H1 (cell line): ENCODE measurements at regions not wholly inside any gene's neighbourhood (a gene's known extent, or its start where the extent isn't known, plus 50 kb on each side); places are given as distances from the start of the nearest gene placed in this dataset.

ENCODE experiments used
- CTCF ChIA-PET: fragments of 300-600 bp; sonication (Branson Sonifier 250); formaldehyde crosslinking; loops from one replicate; lab custom pipeline; 2021; ENCODE audit not compliant: partially characterized antibody; lab: Charles Lee
- POLR2A ChIA-PET: fragments of 300-600 bp; sonication (Branson Sonifier 250); formaldehyde crosslinking; loops from one replicate; lab custom pipeline; 2021; ENCODE audit warnings: inconsistent platforms; ENCODE audit not compliant: partially characterized antibody; lab: Charles Lee
- DNase-seq, 2 experiments: peaks; one replicate each; pipeline versions ENCODE4 v3.0.0 to v3.0.0-alpha.2; 2010 to 2022; ENCODE audit warnings: low spot score in 2 of 2, low read depth in 1 of 2, mixed read lengths in 1 of 2
- FAIRE-seq: peaks from 2 replicates; lab custom pipeline; 2011; peaks lifted over from hg19 to GRCh38; lab: Jason Lieb, UNC
- H2AFZ ChIP-seq: 2 replicates; pipeline ENCODE4 v1.8.1; 2012; ENCODE audit warnings: low read length, inconsistent platforms
- H2AK5ac ChIP-seq: 2 replicates; pipeline ENCODE4 v1.6.1; 2013; ENCODE audit warnings: low read depth, low read length
- H2BK120ac ChIP-seq: replicated peaks from 2 replicates; pipeline ENCODE3; 2013; ENCODE audit warnings: low read depth, low read length, inconsistent platforms
- H2BK12ac ChIP-seq: 2 replicates; pipeline ENCODE4 v1.6.1; 2013; ENCODE audit warnings: low read depth, low read length
- H2BK15ac ChIP-seq: 2 replicates; pipeline ENCODE4 v1.6.1; 2013; ENCODE audit warnings: low read length
- H2BK20ac ChIP-seq: 2 replicates; pipeline ENCODE4 v1.6.1; 2013; ENCODE audit warnings: low read length
- H2BK5ac ChIP-seq: 2 replicates; pipeline ENCODE4 v1.6.1; 2013; ENCODE audit warnings: low read depth, low read length
- H3K14ac ChIP-seq: 2 replicates; pipeline ENCODE4 v1.6.1; 2013; ENCODE audit warnings: inconsistent platforms; ENCODE audit not compliant: insufficient read length
- H3K18ac ChIP-seq: 2 replicates; pipeline ENCODE4 v1.6.1; 2013; ENCODE audit warnings: low read length; ENCODE audit errors: extremely low read depth
- H3K23ac ChIP-seq: 2 replicates; pipeline ENCODE4 v1.6.1; 2013; ENCODE audit warnings: inconsistent platforms; ENCODE audit not compliant: insufficient read length
- H3K23me2 ChIP-seq: 2 replicates; pipeline ENCODE4 v1.6.1; 2013; ENCODE audit warnings: low read depth, low read length
- H3K27ac ChIP-seq: 2 replicates; pipeline ENCODE4 v1.6.1; 2011; ENCODE audit warnings: low read depth, low read length, inconsistent platforms
- H3K27me3 ChIP-seq, 4 experiments: replicated peaks in 1 of 4; 1 replicate in 1 of 4; 2 replicates in 3 of 4; pipeline versions ENCODE4 v1.6.1 to v1.8.1; 2011 to 2013; ENCODE audit warnings: low read length in 3 of 4, mild to moderate bottlenecking in 3 of 4, inconsistent platforms in 2 of 4, mixed read lengths in 2 of 4, moderate library complexity in 1 of 4; ENCODE audit not compliant: control insufficient read depth in 3 of 4, insufficient read depth in 3 of 4; ENCODE audit errors: extremely low read depth in 1 of 4
- H3K36me3 ChIP-seq, 4 experiments: 2 replicates each; pipeline versions ENCODE4 v1.6.1 to v1.8.1; 2011 to 2013; ENCODE audit warnings: mild to moderate bottlenecking in 4 of 4, low read length in 3 of 4, moderate library complexity in 2 of 4, control low read depth in 1 of 4, inconsistent platforms in 1 of 4; ENCODE audit not compliant: insufficient read depth in 4 of 4, control insufficient read depth in 2 of 4
- H3K4ac ChIP-seq: replicated peaks from 2 replicates; pipeline ENCODE3; 2013; ENCODE audit warnings: low read length, low read depth, mixed read lengths, inconsistent platforms; ENCODE audit not compliant: insufficient read length
- H3K4me1 ChIP-seq, 4 experiments: replicated peaks in 1 of 4; 1 replicate in 1 of 4; 2 replicates in 3 of 4; pipeline versions ENCODE4 v1.6.1 to v1.8.1; 2011 to 2013; ENCODE audit warnings: low read length in 3 of 4, inconsistent platforms in 2 of 4, mixed read lengths in 1 of 4; ENCODE audit not compliant: insufficient read depth in 4 of 4, control insufficient read depth in 3 of 4
- H3K4me2 ChIP-seq, 2 experiments: 2 replicates each; pipeline versions ENCODE4 v1.6.1 to v1.8.1; 2011 to 2013; ENCODE audit warnings: low read depth in 2 of 2, low read length in 2 of 2, control low read depth in 1 of 2, inconsistent platforms in 1 of 2, mild to moderate bottlenecking in 1 of 2; ENCODE audit not compliant: insufficient read depth in 1 of 2
- H3K4me3 ChIP-seq, 4 experiments: fragments of 200-600, 300-600 bp in 1 of 4; sonication (generic), shearing (Covaris generic), sonication (Bioruptor Twin) in 1 of 4; 2 replicates each; pipeline versions ENCODE4 v1.5.1 to v1.8.1; 2011 to 2016; ENCODE audit warnings: low read length in 4 of 4, low read depth in 3 of 4, control low read depth in 2 of 4, inconsistent platforms in 2 of 4, mild to moderate bottlenecking in 2 of 4, mixed read lengths in 1 of 4, moderate library complexity in 1 of 4; ENCODE audit not compliant: insufficient read depth in 2 of 4; ENCODE audit errors: extremely low read depth in 1 of 4
- H3K56ac ChIP-seq: replicated peaks from 2 replicates; pipeline ENCODE3; 2013; ENCODE audit warnings: low read depth, mild to moderate bottlenecking, mixed read lengths, low read length, inconsistent platforms; ENCODE audit not compliant: insufficient read length
- H3K79me1 ChIP-seq: 2 replicates; pipeline ENCODE4 v1.6.1; 2013; ENCODE audit warnings: low read depth, low read length, control low read depth
- H3K79me2 ChIP-seq, 2 experiments: 2 replicates each; pipeline versions ENCODE4 v1.6.1 to v1.8.1; 2012 to 2013; ENCODE audit warnings: low read length in 2 of 2, mild to moderate bottlenecking in 2 of 2, inconsistent platforms in 1 of 2; ENCODE audit not compliant: insufficient read depth in 2 of 2, control insufficient read depth in 1 of 2
- H3K9ac ChIP-seq, 4 experiments: replicated peaks in 1 of 4; 1 replicate in 1 of 4; 2 replicates in 3 of 4; pipeline versions ENCODE4 v1.6.1 to v1.8.1; 2011 to 2013; ENCODE audit warnings: low read depth in 3 of 4, low read length in 3 of 4, control low read depth in 2 of 4, mild to moderate bottlenecking in 2 of 4, moderate library complexity in 2 of 4, inconsistent platforms in 1 of 4; ENCODE audit errors: extremely low read depth in 1 of 4
- H3K9me3 ChIP-seq, 2 experiments: 2 replicates each; pipeline versions ENCODE4 v1.6.1 to v1.8.1; 2012 to 2013; ENCODE audit warnings: mild to moderate bottlenecking in 2 of 2, moderate library complexity in 2 of 2, control low read depth in 1 of 2, inconsistent platforms in 1 of 2, low read depth in 1 of 2, low read length in 1 of 2, mixed read lengths in 1 of 2; ENCODE audit not compliant: insufficient read depth in 2 of 2
- H4K20me1 ChIP-seq, 2 experiments: replicated peaks in 1 of 2; 2 replicates each; pipeline versions ENCODE3 to v1.8.1; 2011 to 2013; ENCODE audit warnings: inconsistent platforms in 2 of 2, low read length in 2 of 2, mild to moderate bottlenecking in 1 of 2; ENCODE audit not compliant: insufficient read depth in 2 of 2, control insufficient read depth in 1 of 2
- H4K5ac ChIP-seq: 2 replicates; pipeline ENCODE4 v1.6.1; 2013; ENCODE audit warnings: low read length, low read depth, mixed read lengths, inconsistent platforms; ENCODE audit not compliant: insufficient read length
- H4K8ac ChIP-seq: 2 replicates; pipeline ENCODE4 v1.8.0; 2013; ENCODE audit warnings: mild to moderate bottlenecking, moderate library complexity, low read length, inconsistent platforms; ENCODE audit not compliant: insufficient read depth; ENCODE audit errors: extremely low read depth
- H4K91ac ChIP-seq: replicated peaks from 2 replicates; pipeline ENCODE3; 2013; ENCODE audit warnings: low read length, mixed read lengths, inconsistent platforms; ENCODE audit not compliant: insufficient read length
- BACH1 ChIP-seq: IDR thresholded peaks from 2 replicates; pipeline ENCODE4 v1.6.1; 2012; ENCODE audit warnings: low read length, improper control_type of control experiment
- CHD1 ChIP-seq: IDR thresholded peaks from 2 replicates; pipeline ENCODE4 v1.6.1; 2012; ENCODE audit warnings: low read depth, low read length, improper control_type of control experiment
- TCF12 ChIP-seq: IDR thresholded peaks from 2 replicates; pipeline ENCODE4 v1.6.1; 2011; ENCODE audit warnings: low read depth, mild to moderate bottlenecking, low read length
- WGBS, 2 experiments: shearing (Covaris generic) in 1 of 2; methylation state at CpG; one replicate each; pipeline versions ENCODE4 v1.1.6 to v1.1.7; 2013 to 2015; ENCODE audit warnings: low lambda C conversion rate in 2 of 2, mixed read lengths in 2 of 2, inconsistent platforms in 1 of 2, low coverage in 1 of 2, missing lambda C conversion rate in 1 of 2; ENCODE audit not compliant: insufficient replicate concordance in 2 of 2, insufficient coverage in 1 of 2, insufficient read length in 1 of 2; ENCODE audit errors: extremely low coverage in 1 of 2, missing lambda C conversion rate in 1 of 2; 5-methylcytosine and 5-hydroxymethylcytosine counted together

DNA sequence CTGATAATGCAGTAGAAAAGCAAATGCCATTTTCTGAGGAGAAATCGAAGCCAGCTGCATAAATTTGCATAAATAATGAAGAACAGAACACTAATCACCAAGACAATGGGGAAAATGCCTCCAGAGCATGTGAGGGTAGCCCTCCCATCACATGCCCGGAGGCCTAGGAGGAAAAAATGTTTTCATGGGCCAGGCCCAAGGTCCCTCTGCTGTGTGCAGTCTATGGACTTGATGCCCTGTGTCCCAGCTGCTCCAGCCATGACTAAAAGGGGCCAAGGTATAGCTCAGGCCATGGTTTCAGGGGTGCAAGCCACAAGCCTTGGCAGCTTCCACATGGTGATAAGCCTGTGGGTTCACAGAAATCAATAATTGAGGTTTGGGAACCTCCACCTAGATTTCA is 164.1 kb downstream of the HAO1 start:
- Histone ChIP-seq H4K5ac (no peak overlapping the region), H2AFZ (no peak overlapping the region), H3K9me3 (peaks cover 9 to 13% of the 10 kb centered on the region in 2 experiments; a peak in 3 of 4 replicates), H2BK15ac (no peak overlapping the region), H3K23me2 (no peaks in the 10 kb centered on the region; the same call in 1 of the 2 replicates), H2BK120ac (no peak overlapping the region), H3K14ac (no peak overlapping the region), H3K4me2 (no peak overlapping the region), H3K9ac (no peak overlapping the region), H3K4me1 (no peaks in the 10 kb centered on the region; a peak in 1 of 7 replicates), H3K79me2 (no peaks in the 10 kb centered on the region), H3K79me1 (no peaks in the 10 kb centered on the region), H4K91ac (no peak overlapping the region), H4K8ac (no peak overlapping the region), H3K23ac (no peak overlapping the region), H3K4me3 (no peak overlapping the region), H2AK5ac (no peak overlapping the region), H4K20me1 (no peaks in the 10 kb centered on the region), H3K27me3 (no peaks in the 10 kb centered on the region), H3K18ac (no peak overlapping the region), H3K4ac (no peak overlapping the region), H2BK20ac (no peak overlapping the region), H2BK12ac (no peak overlapping the region), H2BK5ac (no peak overlapping the region), H3K36me3 (no peaks in the 10 kb centered on the region; a peak in 2 of 8 replicates), H3K56ac (no peak overlapping the region), H3K27ac (no peak overlapping the region)
- CTCF ChIA-PET = interaction anchor here (0.9 to 1.1 kb wide), 2 partner anchors 83 to 401 kb away, joined by 3 read pairs; no protein-coding TSS in a partner anchor
- POLR2A ChIA-PET = no interaction called here
- FAIRE-seq = no peak
- no peak for DNase-seq
- TF ChIP-seq TCF12 = no peak
- TF ChIP-seq CHD1 = no peak
- no peak for TF ChIP-seq BACH1
- WGBS, 2 experiments = 86% methylated on average over 2 of the region's 2 CpGs; no CpG with 5 or more reads in 1 of the 2 experiments
